Astrocyte (in vitro differentiated cells and primary cell): ENCODE measurements at regions not wholly inside any gene's neighbourhood (a gene's known extent, or its start where the extent isn't known, plus 50 kb on each side); places are given as distances from the start of the nearest gene placed in this dataset.

Experiments used
- DNase-seq: peaks from one replicate; pipeline ENCODE4 v3.0.0-alpha.2; 2010; ENCODE audit warnings: low read depth
- FAIRE-seq: peaks from 2 replicates; lab custom pipeline; 2011; peaks lifted over from hg19 to GRCh38; lab: Jason Lieb, UNC
- H2AFZ ChIP-seq: 2 replicates; pipeline ENCODE4 v1.6.0; 2012; ENCODE audit warnings: low read depth, low read length, inconsistent platforms
- H3K27ac ChIP-seq: 2 replicates; pipeline ENCODE4 v1.5.1; 2011; ENCODE audit warnings: low read depth, low read length, inconsistent platforms
- H3K27me3 ChIP-seq: 2 replicates; pipeline ENCODE4 v1.6.0; 2011; ENCODE audit warnings: low read length, inconsistent platforms; ENCODE audit not compliant: insufficient read depth
- H3K36me3 ChIP-seq: 2 replicates; pipeline ENCODE4 v1.5.1; 2011; ENCODE audit warnings: low read length, inconsistent platforms; ENCODE audit not compliant: insufficient read depth
- H3K4me1 ChIP-seq: 2 replicates; pipeline ENCODE4 v1.5.1; 2011; ENCODE audit warnings: low read length, inconsistent platforms; ENCODE audit not compliant: insufficient read depth
- H3K4me2 ChIP-seq: 2 replicates; pipeline ENCODE4 v1.6.0; 2012; ENCODE audit warnings: low read length, inconsistent platforms
- H3K4me3 ChIP-seq: 2 replicates; pipeline ENCODE4 v1.5.1; 2011; ENCODE audit warnings: low read depth, mild to moderate bottlenecking, low read length, inconsistent platforms; ENCODE audit not compliant: insufficient read depth
- H3K79me2 ChIP-seq: 2 replicates; pipeline ENCODE4 v1.6.0; 2012; ENCODE audit warnings: mild to moderate bottlenecking, low read length, inconsistent platforms; ENCODE audit not compliant: insufficient read depth
- H3K9ac ChIP-seq: 2 replicates; pipeline ENCODE4 v1.6.0; 2012; ENCODE audit warnings: mild to moderate bottlenecking, low read length, inconsistent platforms
- H3K9me3 ChIP-seq: 2 replicates; pipeline ENCODE4 v1.5.1; 2012; ENCODE audit warnings: low read depth, mild to moderate bottlenecking, low read length, inconsistent platforms; ENCODE audit not compliant: insufficient read depth
- H4K20me1 ChIP-seq: 2 replicates; pipeline ENCODE4 v1.6.0; 2012; ENCODE audit warnings: low read length, inconsistent platforms; ENCODE audit not compliant: insufficient read depth
- H3K27ac Mint-ChIP-seq: one replicate; pipeline ENCODE4 v1.8.0; 2021; ENCODE audit warnings: mild to moderate bottlenecking, mixed read lengths; ENCODE audit not compliant: unreplicated experiment
- H3K27me3 Mint-ChIP-seq: one replicate; pipeline ENCODE4 v1.8.0; 2021; ENCODE audit warnings: low read depth, mixed read lengths; ENCODE audit not compliant: unreplicated experiment
- H3K36me3 Mint-ChIP-seq: one replicate; pipeline ENCODE4 v1.8.0; 2021; ENCODE audit warnings: low read depth, mixed read lengths; ENCODE audit not compliant: unreplicated experiment
- H3K4me1 Mint-ChIP-seq: one replicate; pipeline ENCODE4 v1.8.0; 2021; ENCODE audit warnings: low read depth, mixed read lengths; ENCODE audit not compliant: unreplicated experiment
- H3K4me3 Mint-ChIP-seq: one replicate; pipeline ENCODE4 v1.8.0; 2021; ENCODE audit warnings: mild to moderate bottlenecking, moderate library complexity, mixed read lengths; ENCODE audit not compliant: unreplicated experiment
- H3K9me3 Mint-ChIP-seq: one replicate; pipeline ENCODE4 v1.8.0; 2021; ENCODE audit warnings: mild to moderate bottlenecking, mixed read lengths; ENCODE audit not compliant: unreplicated experiment
- EZH2 ChIP-seq: IDR thresholded peaks from 2 replicates; pipeline ENCODE4 v1.6.1; 2012; ENCODE audit warnings: mild to moderate bottlenecking, low read length, inconsistent platforms; ENCODE audit not compliant: insufficient read depth
- TF ChIP-seq, protein P1 (sequence below): IDR thresholded peaks from 2 replicates; pipeline ENCODE4 v1.5.1; 2011; ENCODE audit warnings: low read depth, mild to moderate bottlenecking, inconsistent platforms, low read length, moderate library complexity; ENCODE audit not compliant: insufficient read depth

DNA sequence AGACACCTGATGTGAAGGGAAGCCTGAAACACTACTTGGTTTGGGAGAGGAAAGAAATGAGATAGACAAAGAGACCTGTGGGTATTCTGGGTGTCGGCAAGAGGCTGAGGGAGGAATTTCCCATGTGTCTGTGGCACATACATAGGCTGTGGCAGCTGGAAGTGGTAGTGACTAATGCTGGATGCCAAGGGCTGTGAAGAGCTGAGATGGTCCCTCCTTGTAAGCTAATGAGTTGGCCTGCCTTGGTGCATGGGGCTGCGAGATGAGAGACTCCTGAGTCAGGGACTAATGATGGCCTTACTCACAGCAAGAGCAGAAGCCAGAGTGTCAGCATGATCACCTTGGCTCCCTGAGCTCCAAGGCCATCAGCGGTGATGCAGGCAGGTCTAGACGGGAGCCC is 119.0 kb upstream of the EEPD1 start:
- DNase-seq (peak; percentile 61), FAIRE-seq (peak; percentile 64)
- no peak overlapping the region for H3K27ac Mint-ChIP-seq
- H3K4me3 ChIP-seq = no peak overlapping the region
- peaks cover 1% of the 10 kb centered on the region for H3K36me3 Mint-ChIP-seq
- H3K9ac ChIP-seq = no peak overlapping the region
- no peak for TF ChIP-seq EZH2
- TF ChIP-seq, protein P1, sequence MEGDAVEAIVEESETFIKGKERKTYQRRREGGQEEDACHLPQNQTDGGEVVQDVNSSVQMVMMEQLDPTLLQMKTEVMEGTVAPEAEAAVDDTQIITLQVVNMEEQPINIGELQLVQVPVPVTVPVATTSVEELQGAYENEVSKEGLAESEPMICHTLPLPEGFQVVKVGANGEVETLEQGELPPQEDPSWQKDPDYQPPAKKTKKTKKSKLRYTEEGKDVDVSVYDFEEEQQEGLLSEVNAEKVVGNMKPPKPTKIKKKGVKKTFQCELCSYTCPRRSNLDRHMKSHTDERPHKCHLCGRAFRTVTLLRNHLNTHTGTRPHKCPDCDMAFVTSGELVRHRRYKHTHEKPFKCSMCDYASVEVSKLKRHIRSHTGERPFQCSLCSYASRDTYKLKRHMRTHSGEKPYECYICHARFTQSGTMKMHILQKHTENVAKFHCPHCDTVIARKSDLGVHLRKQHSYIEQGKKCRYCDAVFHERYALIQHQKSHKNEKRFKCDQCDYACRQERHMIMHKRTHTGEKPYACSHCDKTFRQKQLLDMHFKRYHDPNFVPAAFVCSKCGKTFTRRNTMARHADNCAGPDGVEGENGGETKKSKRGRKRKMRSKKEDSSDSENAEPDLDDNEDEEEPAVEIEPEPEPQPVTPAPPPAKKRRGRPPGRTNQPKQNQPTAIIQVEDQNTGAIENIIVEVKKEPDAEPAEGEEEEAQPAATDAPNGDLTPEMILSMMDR = no peak
- no peak overlapping the region for H3K4me2 ChIP-seq
- H3K36me3 ChIP-seq = no peaks in the 10 kb centered on the region
- H3K27me3 Mint-ChIP-seq = peaks cover 24% of the 10 kb centered on the region
- peaks cover 3% of the 10 kb centered on the region for H3K27me3 ChIP-seq
- no peaks in the 10 kb centered on the region for H3K9me3 Mint-ChIP-seq
- H3K79me2 ChIP-seq = no peaks in the 10 kb centered on the region
- H2AFZ ChIP-seq = no peak overlapping the region
- H3K4me3 Mint-ChIP-seq = no peak overlapping the region
- H4K20me1 ChIP-seq = no peaks in the 10 kb centered on the region
- peaks cover 20% of the 10 kb centered on the region for H3K4me1 ChIP-seq
- peaks cover 12% of the 10 kb centered on the region for H3K4me1 Mint-ChIP-seq
- no peaks in the 10 kb centered on the region for H3K9me3 ChIP-seq
- H3K27ac ChIP-seq = no peak overlapping the region

DNA sequence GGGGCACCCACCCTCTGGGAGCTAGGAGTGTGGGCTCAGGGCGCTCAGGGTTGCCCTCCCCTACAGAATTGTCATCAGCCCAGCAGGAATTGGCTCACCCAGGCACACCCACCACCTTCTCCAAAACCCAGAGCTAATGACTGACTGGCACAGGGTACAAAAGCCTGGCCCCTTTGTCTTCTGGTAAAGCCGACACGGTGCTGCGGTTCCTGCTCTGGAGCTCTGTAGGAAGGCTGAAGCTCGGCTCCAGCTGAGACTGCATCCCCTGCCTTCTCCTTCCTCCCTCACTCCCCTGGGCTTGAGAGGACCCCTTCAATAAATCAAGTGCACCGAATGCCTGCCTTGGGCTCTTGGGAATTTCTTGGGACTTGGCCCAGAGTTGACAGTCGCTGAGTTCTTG is 117.9 kb upstream of the EEPD1 start:
- Histone ChIP-seq H3K9ac (no peak overlapping the region), H2AFZ (peak overlapping the region; percentile 10), H3K79me2 (no peaks in the 10 kb centered on the region), H4K20me1 (no peaks in the 10 kb centered on the region), H3K4me2 (no peak overlapping the region), H3K4me3 (no peak overlapping the region), H3K4me1 (peaks cover 20% of the 10 kb centered on the region), H3K27ac (no peak overlapping the region), H3K36me3 (no peaks in the 10 kb centered on the region), H3K27me3 (peaks cover 3% of the 10 kb centered on the region), H3K9me3 (no peaks in the 10 kb centered on the region)
- H3K4me1 Mint-ChIP-seq = peaks cover 16% of the 10 kb centered on the region
- H3K27ac Mint-ChIP-seq = no peak overlapping the region
- TF ChIP-seq, protein P1 = no peak
- no peak for TF ChIP-seq EZH2
- peaks cover 19% of the 10 kb centered on the region for H3K27me3 Mint-ChIP-seq
- H3K9me3 Mint-ChIP-seq = no peaks in the 10 kb centered on the region
- DNase-seq (no peak), FAIRE-seq (no peak)
- peaks cover 1% of the 10 kb centered on the region for H3K36me3 Mint-ChIP-seq
- no peak overlapping the region for H3K4me3 Mint-ChIP-seq

DNA sequence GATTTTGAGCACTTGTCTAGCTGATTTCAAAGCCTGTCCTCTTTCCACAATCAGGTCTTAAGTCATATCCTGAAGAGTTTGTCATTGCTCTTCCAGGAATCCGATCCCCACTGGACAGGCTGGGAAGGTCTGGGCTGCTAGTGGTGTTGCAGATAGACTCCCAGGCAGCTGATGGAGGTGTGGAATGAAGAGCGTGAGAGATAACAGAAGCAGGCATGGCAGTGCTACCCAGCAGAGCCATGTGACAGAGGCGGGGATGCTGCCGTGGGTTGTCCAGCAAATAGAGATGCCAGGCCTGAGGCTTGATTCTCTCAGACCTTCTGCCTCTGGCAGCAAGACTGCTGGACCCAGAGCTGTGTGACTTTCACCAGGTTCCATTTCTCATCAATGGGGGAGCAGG is 116.5 kb upstream of the EEPD1 start:
- peak overlapping the region; percentile 19 for H2AFZ ChIP-seq
- H3K9me3 Mint-ChIP-seq = no peaks in the 10 kb centered on the region
- FAIRE-seq = no peak
- DNase-seq = no peak
- no peaks in the 10 kb centered on the region for H3K79me2 ChIP-seq
- peak overlapping the region; percentile 52 for H3K4me3 Mint-ChIP-seq
- no peak for TF ChIP-seq EZH2
- TF ChIP-seq, protein P1 = no peak
- H3K27me3 Mint-ChIP-seq = peaks cover 14% of the 10 kb centered on the region
- peak overlapping the region; percentile 61 for H3K4me2 ChIP-seq
- H3K4me1 Mint-ChIP-seq = peaks cover 21% of the 10 kb centered on the region
- peaks cover 20% of the 10 kb centered on the region for H3K4me1 ChIP-seq
- H3K27me3 ChIP-seq = no peaks in the 10 kb centered on the region
- H3K4me3 ChIP-seq = no peak overlapping the region
- peak overlapping the region; percentile 49 for H3K9ac ChIP-seq
- no peaks in the 10 kb centered on the region for H4K20me1 ChIP-seq
- H3K36me3 Mint-ChIP-seq = peaks cover 1% of the 10 kb centered on the region
- peak overlapping the region; percentile 53 for H3K27ac Mint-ChIP-seq
- H3K27ac ChIP-seq = peak overlapping the region; percentile 59
- no peaks in the 10 kb centered on the region for H3K9me3 ChIP-seq
- H3K36me3 ChIP-seq = no peaks in the 10 kb centered on the region
